Omental fat pad (tissue), 3 donors: ENCODE measurements at regions not wholly inside any gene's neighbourhood (a gene's known extent, or its start where the extent isn't known, plus 50 kb on each side); places are given as distances from the start of the nearest gene placed in this dataset.

Experiments
- ATAC-seq: fragments of 150-250 bp; one replicate; pipeline ENCODE4 v1.9.1; 2016; ENCODE audit warnings: mild to moderate bottlenecking, moderate library complexity; ENCODE audit not compliant: low FRiP score
- DNase-seq: peaks from one replicate; pipeline ENCODE4 v3.0.0-alpha.2; 2019; ENCODE audit warnings: low spot score
- CTCF ChIP-seq, 3 donors: fragments of 450-650 bp; IDR thresholded peaks; one replicate each; pipeline ENCODE4 v1.5.1; 2016 to 2017; ENCODE audit warnings: antibody characterized with exemption in 3 of 3, mild to moderate bottlenecking in 3 of 3, moderate library complexity in 2 of 3

- TF ChIP-seq CTCF (IDR thresholded peaks at IDR 0.05), result no peak
- no peak for ATAC-seq
- DNase-seq, result no peak
These were observed 407.3 kb downstream of the TBL1XR1 start for GRCh38 chr3:176789947-176790346.

DNA sequence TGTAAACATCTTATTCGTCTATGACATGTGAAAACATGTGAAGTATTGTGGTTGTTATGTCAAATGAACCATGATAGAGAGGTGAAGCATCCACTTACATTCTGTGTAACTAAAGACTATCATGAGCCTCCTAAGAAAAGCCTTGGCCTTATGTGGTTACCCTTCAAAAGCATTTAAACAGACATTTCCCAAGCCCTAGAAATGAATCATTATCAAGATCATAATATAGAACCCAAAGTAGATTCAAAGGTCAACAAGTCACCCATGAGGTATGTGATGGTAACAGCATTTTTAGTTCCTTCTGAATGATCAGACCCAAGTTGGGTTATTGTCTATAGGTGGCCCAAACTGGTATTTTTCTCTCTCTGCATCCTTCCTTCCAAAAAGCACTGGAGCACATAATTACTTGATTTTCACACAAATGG, 408.0 kb downstream of the TBL1XR1 start:
- ATAC-seq, result no peak
- DNase-seq, result no peak
- TF ChIP-seq CTCF (IDR thresholded peaks at IDR 0.05), result no peak

DNA sequence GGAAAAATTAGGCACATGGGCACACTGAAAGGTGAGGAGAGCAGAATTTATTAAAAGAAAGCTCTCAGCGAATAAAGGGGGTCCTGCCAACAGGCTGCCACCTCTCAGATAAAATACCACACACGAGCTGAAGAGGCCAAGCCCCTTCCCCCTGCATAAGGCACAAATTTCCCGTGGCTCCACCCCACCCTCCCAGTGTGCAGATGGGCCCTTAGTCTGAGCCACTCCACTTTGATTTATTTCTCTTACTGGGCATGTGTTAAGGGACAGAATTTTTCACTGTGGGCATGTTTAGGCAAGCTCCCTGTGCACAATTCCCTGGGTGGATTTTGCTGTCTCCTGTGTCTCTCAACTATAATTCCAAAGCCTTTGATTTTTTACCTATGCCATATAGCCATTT, 409.8 kb downstream of the TBL1XR1 start:
- ATAC-seq, result no peak
- no peak for DNase-seq
- TF ChIP-seq CTCF (IDR thresholded peaks at IDR 0.05), result no peak

DNA sequence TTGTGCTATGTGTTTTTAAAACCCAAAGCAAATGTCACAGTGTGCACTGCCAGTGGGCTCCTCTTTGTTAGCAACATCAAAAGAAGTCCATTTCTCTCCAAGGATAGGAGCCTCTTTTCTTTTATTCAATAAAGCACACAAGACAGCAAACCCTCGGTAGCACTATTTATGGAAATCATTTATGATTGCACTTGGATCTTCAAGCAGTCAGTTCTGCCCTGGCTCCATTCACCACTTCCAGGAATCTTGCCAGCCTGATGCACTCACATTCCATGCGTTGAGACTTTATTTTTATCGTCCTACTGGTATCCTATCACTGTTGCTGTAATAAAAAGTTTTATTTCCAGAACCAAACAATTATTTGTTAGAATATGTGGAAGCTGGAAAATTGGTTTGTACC, 412.1 kb downstream of the TBL1XR1 start:
- ATAC-seq (no peak), DNase-seq (no peak)
- no peak for TF ChIP-seq CTCF (IDR thresholded peaks at IDR 0.05)

DNA sequence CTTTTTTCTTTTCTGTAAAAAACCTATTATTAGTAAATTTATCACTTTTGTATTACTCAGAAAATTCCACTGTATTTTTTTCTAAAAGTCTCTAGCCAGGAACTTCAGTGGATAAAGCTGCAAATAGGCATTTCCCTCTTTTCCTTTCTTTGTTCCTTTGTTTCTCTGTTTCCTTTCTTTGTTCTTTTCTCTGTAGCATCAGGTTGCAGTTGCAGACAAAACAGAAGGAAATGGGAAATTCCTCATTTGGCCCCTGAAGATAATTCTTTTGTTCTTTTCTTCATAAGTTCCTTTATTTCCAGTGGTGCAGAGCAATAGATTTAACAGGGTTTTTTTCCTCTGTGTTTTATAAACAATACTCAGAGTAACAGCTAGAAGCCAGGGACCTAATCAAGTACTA, 416.5 kb downstream of the TBL1XR1 start:
- no peak for TF ChIP-seq CTCF (IDR thresholded peaks at IDR 0.05)
- DNase-seq (no peak), ATAC-seq (no peak)

- DNase-seq (no peak), ATAC-seq (no peak)
- no peak for TF ChIP-seq CTCF (IDR thresholded peaks at IDR 0.05)
These were observed 420.6 kb downstream of the TBL1XR1 start for GRCh38 chr3:176776622-176777175.

- ATAC-seq (no peak), DNase-seq (no peak)
- no peak for TF ChIP-seq CTCF (IDR thresholded peaks at IDR 0.05)
These were observed 427.6 kb downstream of the TBL1XR1 start for GRCh38 chr3:176769547-176770190.
